ENCODE measurements at regions not wholly inside any gene's neighbourhood (a gene's known extent, or its start where the extent isn't known, plus 50 kb on each side); places are given as distances from the start of the nearest gene placed in this dataset.

DNA sequence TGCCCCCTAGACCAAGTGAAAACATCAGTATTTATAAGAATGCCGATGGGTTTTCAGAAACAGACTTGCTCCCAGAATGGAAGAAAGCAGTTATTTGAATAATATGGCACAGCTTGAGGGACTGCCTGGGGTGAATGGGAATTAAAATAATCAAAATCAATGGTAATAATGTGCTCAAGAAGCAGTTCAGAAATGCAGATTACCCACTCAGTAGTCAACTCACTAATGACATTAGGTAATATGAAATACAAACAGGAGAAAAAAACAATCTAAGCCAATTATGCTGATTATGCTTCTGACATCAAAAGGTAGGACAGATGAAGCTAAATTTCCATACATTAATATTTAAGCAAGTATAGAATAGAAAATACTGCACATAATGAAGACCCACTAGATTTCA, 179.3 kb downstream of the ENC1 start:
- CTCF ChIA-PET: no interaction called here
- Histone ChIP-seq H3K27ac (ENCODE audit: low read depth, low read length) (no peak overlapping the region), H3K27me3 (ENCODE audit: control insufficient read depth, insufficient read depth, low read length) (peaks cover 9% of the 10 kb centered on the region), H3K9me3 (ENCODE audit: control insufficient read depth, insufficient read depth, low read length) (no peaks in the 10 kb centered on the region), H3K4me3 (ENCODE audit: low read depth, low read length) (no peak overlapping the region)
- POLR2A ChIA-PET: no interaction called here
- DNase-seq (ENCODE audit: low read depth, low spot score): no peak
- TF ChIP-seq, protein P1, sequence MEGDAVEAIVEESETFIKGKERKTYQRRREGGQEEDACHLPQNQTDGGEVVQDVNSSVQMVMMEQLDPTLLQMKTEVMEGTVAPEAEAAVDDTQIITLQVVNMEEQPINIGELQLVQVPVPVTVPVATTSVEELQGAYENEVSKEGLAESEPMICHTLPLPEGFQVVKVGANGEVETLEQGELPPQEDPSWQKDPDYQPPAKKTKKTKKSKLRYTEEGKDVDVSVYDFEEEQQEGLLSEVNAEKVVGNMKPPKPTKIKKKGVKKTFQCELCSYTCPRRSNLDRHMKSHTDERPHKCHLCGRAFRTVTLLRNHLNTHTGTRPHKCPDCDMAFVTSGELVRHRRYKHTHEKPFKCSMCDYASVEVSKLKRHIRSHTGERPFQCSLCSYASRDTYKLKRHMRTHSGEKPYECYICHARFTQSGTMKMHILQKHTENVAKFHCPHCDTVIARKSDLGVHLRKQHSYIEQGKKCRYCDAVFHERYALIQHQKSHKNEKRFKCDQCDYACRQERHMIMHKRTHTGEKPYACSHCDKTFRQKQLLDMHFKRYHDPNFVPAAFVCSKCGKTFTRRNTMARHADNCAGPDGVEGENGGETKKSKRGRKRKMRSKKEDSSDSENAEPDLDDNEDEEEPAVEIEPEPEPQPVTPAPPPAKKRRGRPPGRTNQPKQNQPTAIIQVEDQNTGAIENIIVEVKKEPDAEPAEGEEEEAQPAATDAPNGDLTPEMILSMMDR (IDR thresholded peaks at IDR 0.05; ENCODE audit: low read depth, low read length): no peak

DNA sequence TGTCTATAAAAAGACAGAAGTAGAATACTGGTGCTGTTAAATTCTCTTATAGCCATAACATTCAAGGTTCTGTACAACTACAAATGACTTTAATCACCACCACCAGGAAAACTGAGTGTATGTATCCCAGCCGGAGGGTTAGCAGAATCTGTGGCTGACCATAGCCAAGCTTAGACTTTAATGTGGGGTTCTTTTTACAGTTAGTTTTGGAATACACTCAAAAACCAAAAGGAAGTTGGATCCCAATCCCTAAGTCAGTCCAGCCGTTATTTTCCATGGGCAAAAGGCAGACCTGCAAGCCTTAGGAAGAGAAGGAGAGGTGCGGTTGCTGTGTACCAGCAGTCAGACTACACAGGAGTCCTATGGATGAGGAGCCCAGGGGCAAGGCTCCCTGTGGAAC, 179.8 kb downstream of the ENC1 start:
- Histone ChIP-seq H3K27me3 (ENCODE audit: control insufficient read depth, insufficient read depth, low read length) (peaks cover 9% of the 10 kb centered on the region), H3K9me3 (ENCODE audit: control insufficient read depth, insufficient read depth, low read length) (no peaks in the 10 kb centered on the region), H3K4me3 (ENCODE audit: low read depth, low read length) (no peak overlapping the region), H3K27ac (ENCODE audit: low read depth, low read length) (no peak overlapping the region)
- no peak for DNase-seq (ENCODE audit: low read depth, low spot score)
- ChIA-PET POLR2A (no interaction called here), CTCF (no interaction called here)
- TF ChIP-seq, protein P1 (IDR thresholded peaks at IDR 0.05; ENCODE audit: low read depth, low read length): no peak

DNA sequence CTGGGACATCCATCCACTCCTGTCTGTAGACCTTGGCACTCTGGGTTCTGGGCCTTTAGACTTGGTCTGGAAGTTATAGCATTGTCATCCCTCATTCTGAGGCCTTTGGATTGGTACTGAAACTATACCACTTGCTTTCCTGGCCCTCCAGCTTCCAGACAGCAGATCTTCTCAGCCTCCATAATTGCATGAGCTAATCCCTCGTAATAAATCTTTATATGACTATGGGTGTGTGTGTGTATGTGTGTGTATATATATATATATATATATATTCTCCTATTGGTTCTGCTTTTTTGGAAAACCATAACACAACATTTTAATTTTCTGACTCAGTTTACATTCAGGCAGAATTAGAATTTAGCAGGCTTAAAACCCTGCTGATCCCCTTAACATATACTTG, 180.5 kb downstream of the ENC1 start:
- no peak for DNase-seq (ENCODE audit: low read depth, low spot score)
- H3K27me3 ChIP-seq (ENCODE audit: control insufficient read depth, insufficient read depth, low read length): peaks cover 9% of the 10 kb centered on the region
- TF ChIP-seq, protein P1 (IDR thresholded peaks at IDR 0.05; ENCODE audit: low read depth, low read length): no peak
- no peak overlapping the region for H3K4me3 ChIP-seq (ENCODE audit: low read depth, low read length)
- no peak overlapping the region for H3K27ac ChIP-seq (ENCODE audit: low read depth, low read length)
- POLR2A ChIA-PET: no interaction called here
- CTCF ChIA-PET: no interaction called here
- no peaks in the 10 kb centered on the region for H3K9me3 ChIP-seq (ENCODE audit: control insufficient read depth, insufficient read depth, low read length)

DNA sequence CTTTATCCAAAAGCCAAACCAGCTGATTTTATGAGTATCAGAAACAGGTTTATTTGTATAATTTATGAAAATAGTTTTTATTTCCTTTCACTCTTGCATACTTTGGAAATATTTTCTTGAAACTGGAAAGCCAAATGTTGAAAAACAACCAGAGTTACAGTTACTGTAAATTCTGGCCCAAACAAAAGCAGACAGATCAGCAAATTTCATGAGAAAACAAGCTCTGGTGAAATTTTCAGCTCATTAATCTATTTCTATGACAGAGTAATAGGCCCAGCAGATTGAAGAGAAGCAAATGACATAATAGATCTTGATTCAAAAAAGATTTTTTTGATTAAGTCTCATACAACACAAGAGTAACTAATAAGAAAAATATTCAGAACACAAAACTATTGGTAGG, 182.7 kb downstream of the ENC1 start:
- Histone ChIP-seq H3K9me3 (ENCODE audit: control insufficient read depth, insufficient read depth, low read length) (no peaks in the 10 kb centered on the region; the same call in 1 of the 2 replicates), H3K4me3 (ENCODE audit: low read depth, low read length) (no peak overlapping the region), H3K27me3 (ENCODE audit: control insufficient read depth, insufficient read depth, low read length) (peaks cover 9% of the 10 kb centered on the region), H3K27ac (ENCODE audit: low read depth, low read length) (no peak overlapping the region)
- no peak for DNase-seq (ENCODE audit: low read depth, low spot score)
- ChIA-PET POLR2A (no interaction called here), CTCF (no interaction called here)
- TF ChIP-seq, protein P1 (IDR thresholded peaks at IDR 0.05; ENCODE audit: low read depth, low read length): no peak

DNA sequence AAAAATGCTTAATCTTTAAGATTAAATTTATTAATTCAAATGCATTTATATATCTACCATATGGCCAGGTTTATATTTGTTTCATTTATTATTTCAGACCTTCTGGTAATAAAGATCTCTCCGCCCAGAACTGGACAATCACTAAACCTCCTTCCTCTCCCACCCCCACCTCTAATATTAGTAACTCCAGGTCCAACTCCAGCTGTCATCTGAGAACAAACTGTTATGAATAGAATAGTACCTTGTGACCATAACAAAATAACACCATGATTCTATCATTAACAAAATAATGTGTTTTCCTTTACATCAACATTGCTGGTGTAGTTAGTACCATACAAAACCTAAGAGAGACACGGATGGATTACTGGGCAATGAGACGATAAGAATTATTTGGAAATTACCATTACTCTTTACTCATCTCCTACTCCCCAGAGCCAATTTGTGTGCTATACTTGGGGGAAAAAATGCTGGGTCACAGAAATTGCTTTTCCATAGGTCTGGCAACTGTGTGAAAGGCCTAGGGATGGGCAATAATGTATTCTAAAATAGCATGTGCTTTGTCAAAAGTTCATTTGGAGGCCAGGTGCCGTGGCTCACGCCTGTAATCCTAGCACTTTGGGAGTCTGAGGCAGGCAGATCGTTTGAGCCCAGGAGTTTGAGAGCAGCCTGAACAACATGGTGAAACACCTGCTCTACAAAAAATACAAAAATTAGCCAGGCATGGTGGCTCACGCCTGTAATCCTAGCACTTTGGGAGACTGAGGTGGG, 186.1 kb downstream of the ENC1 start:
- POLR2A ChIA-PET: no interaction called here

More for the DNA sequence above, 186.1 kb downstream of the ENC1 start:
- Histone ChIP-seq H3K27me3 (ENCODE audit: control insufficient read depth, insufficient read depth, low read length) (peaks cover 3% of the 10 kb centered on the region), H3K9me3 (ENCODE audit: control insufficient read depth, insufficient read depth, low read length) (no peaks in the 10 kb centered on the region; the same call in 1 of the 2 replicates), H3K27ac (ENCODE audit: low read depth, low read length) (no peak overlapping the region), H3K4me3 (ENCODE audit: low read depth, low read length) (no peak overlapping the region)
- CTCF ChIA-PET: no interaction called here
- DNase-seq (ENCODE audit: low read depth, low spot score): no peak
- TF ChIP-seq, protein P1 (IDR thresholded peaks at IDR 0.05; ENCODE audit: low read depth, low read length): no peak
